Tibial nerve (tissue), 4 donors: ENCODE measurements at regions not wholly inside any gene's neighbourhood (a gene's known extent, or its start where the extent isn't known, plus 50 kb on each side); places are given as distances from the start of the nearest gene placed in this dataset.

Experiments
- CTCF ChIP-seq, 5 experiments: fragments of 200-600 bp in 3 of 5; fragments of 450-650 bp in 2 of 5; sonication (generic) in 3 of 5; IDR thresholded peaks; one replicate each; pipeline ENCODE4 v1.5.1; 2016 to 2019; ENCODE audit warnings: antibody characterized with exemption in 5 of 5, mild to moderate bottlenecking in 3 of 5, moderate library complexity in 2 of 5
- EP300 ChIP-seq, 2 donors: sonication (generic); formaldehyde crosslinking; IDR thresholded peaks; one replicate each; pipeline ENCODE4 v1.6.1; 2017; ENCODE audit warnings: antibody characterized with exemption in 2 of 2, mild to moderate bottlenecking in 1 of 2
- POLR2A ChIP-seq, 2 donors: fragments of 450-650 bp; IDR thresholded peaks; one replicate each; pipeline ENCODE4 v1.6.1; 2017; ENCODE audit warnings: antibody characterized with exemption in 2 of 2, mild to moderate bottlenecking in 2 of 2, moderate library complexity in 2 of 2

GRCh38 chr3:178258121-178258520, 278.1 kb upstream of the KCNMB2 start:
- TF ChIP-seq POLR2A (IDR thresholded peaks at IDR 0.05) (no peak), CTCF (IDR thresholded peaks at IDR 0.05) (no peak), EP300 (IDR thresholded peaks at IDR 0.05) (no peak)
